Stimulated activated CD4-positive, alpha-beta T cell treated with anti-CD3 and anti-CD28 coated beads, Interleukin-12 subunit alpha, Interleukin-12 subunit beta, amount 100 ng/mL, for 48 hours (primary cell): ENCODE measurements at regions not wholly inside any gene's neighbourhood (a gene's known extent, or its start where the extent isn't known, plus 50 kb on each side); places are given as distances from the start of the nearest gene placed in this dataset.

Source experiments
- DNase-seq, 3 donors: peaks; one replicate each; pipeline ENCODE4 v3.0.0-alpha.2; 2020; ENCODE audit warnings: low read depth in 2 of 3, low spot score in 1 of 3

DNA sequence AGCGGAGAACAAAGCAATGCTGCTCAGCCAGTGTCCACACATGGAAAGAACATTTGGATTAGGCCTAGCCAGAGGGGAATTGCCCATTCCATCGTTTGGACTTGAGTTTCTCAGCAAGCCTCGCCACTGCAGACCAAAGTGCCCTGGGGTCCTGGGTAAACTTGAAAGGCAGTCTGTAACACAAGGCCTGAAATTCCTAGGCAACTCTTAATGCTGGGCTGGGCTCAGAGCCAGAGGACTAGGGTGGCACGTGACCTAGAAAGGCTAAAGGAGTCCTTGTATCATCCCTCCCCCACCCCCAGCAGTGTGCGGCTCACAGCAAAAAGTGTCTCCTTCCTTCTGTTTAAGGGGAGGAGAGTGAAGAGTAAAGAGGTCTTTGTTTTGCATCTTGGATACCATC lies 210.4 kb upstream of the ARX start:
- no peak for DNase-seq

DNA sequence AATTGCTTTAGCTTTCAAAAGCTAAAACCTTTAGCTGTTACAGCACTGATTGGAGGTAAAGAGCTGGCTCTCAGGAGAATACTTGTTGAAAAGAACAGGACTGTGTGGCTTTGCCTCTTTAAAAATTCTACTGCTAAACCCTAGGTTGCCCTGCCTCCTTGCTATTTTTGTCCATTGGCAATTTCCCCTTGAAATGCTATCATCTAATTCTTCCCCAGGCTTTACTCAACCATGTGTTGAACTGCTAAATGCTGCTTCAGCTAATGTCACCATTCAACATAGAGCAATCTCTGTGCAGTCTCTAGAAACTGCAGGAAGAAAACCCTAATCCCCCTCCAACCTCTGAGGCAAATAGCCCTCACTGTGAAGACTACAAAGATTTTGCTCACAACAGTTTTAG lies 203.7 kb upstream of the ARX start:
- no peak for DNase-seq

DNA sequence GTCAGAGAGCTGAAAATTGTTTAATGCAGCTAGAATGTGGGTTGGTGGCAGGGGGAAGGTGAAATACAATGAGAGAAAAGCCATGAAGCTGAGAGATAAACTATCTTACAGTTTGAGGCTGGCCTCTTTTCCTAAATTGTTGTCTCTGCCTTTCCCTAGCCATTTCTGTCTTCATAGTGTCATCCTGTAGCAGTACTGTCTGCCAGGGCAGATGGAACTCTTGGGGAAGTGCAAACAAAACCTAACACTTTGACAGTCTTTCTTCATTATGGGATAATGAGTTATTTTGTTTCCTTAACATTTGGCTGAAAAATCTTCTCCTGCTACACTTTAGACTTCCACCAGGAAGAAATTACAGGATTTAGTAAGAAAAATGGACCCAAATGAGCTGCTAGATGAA lies 197.8 kb upstream of the ARX start:
- DNase-seq, result no peak

DNA sequence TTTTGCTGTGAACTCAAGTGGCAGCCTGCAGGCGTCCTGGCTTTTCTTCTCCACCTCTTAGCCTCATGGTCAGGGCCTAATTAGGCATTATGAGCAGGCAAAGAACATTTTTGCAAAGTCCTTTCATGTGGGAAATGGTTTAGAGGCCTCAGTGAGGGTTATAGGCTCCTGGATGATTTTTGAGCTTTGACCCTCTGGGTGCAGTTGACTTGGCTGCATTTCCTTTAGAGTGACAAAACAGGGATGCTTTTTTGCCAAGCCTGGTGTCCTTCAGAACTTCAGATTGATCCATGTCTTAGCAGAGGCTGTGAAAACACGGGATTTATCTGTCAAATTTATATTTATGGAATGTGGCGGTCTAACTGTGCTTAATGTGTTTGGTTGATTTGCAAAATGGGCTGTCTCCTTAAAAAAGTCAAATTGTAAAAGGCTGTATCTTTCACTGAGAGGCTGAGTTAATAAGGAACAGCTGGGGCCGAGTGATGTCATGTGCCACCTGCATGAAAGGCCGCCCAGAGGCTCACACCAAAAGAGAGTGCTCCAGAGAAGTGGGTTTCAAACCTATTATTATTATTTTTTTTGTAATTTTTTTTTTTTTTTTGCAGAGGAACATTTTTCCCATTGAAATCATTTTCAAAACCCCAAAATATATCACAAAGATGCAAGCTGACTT lies 192.2 kb upstream of the ARX start:
- no peak for DNase-seq

DNA sequence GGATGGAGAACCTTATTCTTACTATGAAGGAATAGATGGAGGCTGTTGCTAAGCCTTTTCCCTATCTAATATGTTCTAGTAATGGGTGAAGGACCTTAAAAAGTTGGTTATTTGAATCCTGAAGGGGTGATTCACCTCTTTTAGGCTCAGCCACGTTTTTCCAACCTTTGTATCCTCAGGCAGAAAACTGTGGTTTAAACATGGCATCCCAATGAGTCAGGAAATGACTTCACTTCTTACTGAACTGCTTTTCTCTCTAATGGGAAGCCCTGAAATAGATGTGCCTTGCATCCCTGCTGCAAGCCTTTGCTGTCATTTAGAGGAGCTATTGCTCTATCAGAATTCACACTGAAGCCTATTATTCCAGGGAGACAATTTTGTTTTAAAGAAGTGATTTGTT lies 191.0 kb upstream of the ARX start:
- no peak for DNase-seq

DNA sequence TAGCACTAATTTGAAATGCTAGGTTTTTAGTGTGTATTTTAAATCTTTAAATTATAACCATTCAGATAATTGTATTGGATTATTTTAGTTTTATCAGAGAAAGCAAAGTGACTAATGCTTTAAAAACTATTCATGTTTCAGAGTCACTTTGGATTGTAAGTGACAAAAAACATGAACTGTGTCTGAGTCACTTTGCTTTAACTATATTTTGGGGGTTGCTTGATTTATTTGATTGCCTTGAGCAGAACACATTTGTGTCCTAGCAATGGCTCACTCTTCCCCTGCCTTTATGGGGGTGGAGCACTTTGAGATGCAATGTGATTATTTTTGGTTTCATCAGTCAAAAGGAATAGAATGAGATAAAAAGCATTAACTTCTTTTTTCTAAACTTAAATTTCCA lies 188.4 kb upstream of the ARX start:
- no peak for DNase-seq

DNA sequence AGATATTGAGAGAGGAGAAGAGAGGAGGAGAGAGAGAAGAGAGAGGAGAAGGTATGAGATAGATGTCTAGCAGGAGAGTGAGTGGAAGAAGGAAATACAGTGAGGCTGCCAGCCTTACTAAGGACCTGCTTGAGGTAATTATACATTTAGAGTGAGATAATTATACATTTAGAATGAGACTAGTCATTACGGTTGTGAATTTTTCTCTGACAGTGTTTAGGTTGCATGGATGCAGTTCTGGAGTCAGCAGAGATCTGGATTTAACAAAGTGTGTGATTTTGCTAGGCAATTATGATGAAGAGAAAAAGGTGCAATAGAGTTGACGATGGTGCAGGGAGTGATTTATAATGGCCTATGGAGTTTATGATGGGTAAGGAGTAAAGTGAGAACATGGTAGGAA lies 187.1 kb upstream of the ARX start:
- DNase-seq, result no peak

DNA sequence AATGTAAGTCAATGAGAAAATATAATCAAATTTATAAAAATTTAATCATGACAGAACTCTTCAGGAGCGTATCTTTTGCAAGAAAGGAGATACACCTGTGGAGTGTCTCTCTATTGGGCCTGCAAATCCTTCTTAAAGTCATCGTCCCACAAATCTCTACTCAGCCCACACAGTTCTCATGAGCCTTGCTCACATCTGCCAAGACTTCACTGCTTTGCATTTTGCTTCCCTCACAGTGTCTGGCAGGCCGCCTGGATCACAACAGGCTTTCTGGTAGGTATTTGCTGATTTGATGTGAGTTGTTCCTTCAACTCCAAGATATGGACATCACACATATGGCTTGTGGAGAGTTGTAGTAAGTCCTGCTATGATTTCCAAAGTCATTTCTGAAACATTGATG lies 183.1 kb upstream of the ARX start:
- no peak for DNase-seq

DNA sequence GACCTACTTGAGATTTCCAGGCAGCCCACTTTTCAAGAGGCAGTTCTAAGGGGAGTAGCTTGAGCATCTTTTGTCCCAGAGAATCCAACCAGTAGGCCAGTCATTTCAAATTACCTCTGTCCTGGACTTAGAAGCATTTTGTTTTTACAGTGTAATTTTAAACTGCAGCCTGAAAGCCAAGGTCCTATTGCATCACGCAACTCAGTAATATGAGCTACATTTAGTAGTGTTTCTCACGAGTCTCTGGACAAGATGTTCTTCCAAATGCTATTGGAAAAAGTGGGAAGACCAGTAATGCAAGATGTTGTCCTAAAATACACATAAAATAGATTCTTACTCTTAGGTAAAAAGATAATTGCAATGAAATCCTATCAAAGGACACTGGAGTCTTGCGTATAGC lies 182.5 kb upstream of the ARX start:
- no peak for DNase-seq

- DNase-seq, result no peak
Measured at GRCh38 chrX:25196221-25196620, 180.5 kb upstream of the ARX start.

GRCh38 chrX:25191403-25191802 lies 175.6 kb upstream of the ARX start:
- no peak for DNase-seq

DNA sequence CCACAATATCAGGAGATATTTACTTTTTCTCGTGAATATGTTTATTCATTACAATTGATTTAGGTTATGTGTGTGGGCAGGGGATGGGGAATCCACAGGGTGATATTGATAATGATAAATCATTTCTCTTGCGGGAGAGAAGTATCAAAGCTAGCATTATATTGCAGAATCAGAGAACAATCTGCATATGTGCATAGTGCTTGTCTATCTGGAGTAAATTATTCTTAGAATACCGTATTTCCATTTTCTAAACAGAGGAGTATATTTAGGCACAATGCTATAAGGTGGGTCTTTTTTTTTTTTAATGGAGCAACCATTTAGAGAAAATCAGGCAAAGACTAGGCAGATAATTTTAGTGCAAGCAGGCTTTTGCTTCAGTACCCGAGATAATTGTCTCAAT lies 166.0 kb upstream of the ARX start:
- no peak for DNase-seq

GRCh38 chrX:25180242-25180641 lies 164.5 kb upstream of the ARX start:
- no peak for DNase-seq

DNA sequence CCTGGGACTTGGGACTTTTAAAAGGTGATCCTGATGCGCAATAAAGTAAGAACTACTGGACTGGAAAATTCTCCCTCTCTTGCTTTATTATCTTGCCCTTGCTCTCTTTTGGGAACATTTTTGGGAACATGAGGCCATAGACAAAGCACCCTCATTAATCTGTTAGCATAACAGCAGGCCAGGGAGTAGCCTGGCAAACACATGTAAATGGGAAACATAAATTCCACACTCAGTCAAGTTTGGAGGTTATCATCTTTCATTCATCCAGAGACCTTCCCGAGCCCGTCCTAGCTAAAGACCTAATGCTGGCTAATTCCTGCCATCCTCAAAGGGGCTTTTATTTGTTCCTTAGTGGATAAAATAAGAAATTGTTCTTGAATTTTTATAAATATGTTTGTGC lies 162.8 kb upstream of the ARX start:
- no peak for DNase-seq

- no peak for DNase-seq
Measured at GRCh38 chrX:25175743-25176142, 160.0 kb upstream of the ARX start.

- no peak for DNase-seq
Measured at GRCh38 chrX:25175171-25175570, 159.4 kb upstream of the ARX start.

DNA sequence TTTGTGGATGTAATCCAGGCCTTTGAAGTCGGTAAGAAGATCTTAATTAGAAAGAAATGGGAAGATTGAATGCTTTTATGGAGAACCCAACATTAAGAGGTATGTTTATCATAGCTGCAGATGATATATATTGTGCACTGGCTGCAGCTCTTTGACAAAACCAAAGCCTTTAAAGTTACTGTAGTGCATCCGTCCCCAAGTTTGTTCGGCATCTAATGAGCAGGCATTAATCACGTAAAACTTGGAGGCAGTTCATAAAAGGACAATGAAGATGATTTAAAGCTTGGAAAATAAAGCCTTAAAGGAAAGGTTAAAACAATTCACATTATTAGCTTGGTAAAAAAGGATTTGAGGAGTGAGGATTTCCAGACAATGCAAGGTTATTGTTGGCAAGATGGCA lies 150.8 kb upstream of the ARX start:
- no peak for DNase-seq

GRCh38 chrX:25166145-25166544 lies 150.4 kb upstream of the ARX start:
- no peak for DNase-seq

DNA sequence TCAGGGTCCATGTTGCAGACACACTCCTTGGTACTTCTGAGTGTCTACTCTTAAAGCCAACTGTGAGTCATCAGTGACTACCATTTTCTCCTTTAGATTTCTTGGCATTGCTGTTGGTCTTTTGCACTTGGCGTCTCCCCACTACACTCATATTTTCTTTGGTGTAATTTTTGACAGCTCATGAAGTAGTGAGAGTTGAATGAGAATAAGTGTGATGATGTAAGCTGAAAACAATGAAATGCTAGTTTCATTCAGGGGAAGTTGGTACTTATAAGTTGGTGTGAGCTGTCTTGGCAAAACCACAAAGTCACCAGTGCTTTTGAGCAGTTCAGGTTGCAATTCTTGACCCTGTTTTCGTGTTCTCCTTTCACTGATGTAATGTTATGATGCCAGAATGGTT lies 142.9 kb upstream of the ARX start:
- DNase-seq, result no peak

GRCh38 chrX:25156832-25157231 lies 141.1 kb upstream of the ARX start:
- no peak for DNase-seq

GRCh38 chrX:25156323-25156722 lies 140.6 kb upstream of the ARX start:
- DNase-seq, result no peak

DNA sequence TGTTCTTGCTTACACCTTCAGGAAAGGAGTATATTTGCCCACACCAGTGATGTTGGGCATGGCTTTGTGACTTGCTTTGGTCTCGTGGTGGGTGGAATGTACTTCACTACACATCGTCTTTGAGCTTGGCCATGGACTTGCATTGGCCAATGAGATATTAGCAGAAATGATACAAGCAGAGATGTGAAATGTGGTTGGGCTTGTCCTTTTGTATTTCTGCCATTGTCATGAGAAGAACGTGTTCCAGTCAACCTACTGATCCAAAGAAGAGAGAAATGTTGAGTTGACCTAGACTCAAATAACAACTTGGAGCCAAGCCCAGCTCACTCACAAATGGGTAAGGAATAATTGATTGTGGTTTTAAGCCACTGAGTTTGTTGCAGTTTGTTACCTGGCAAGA lies 138.4 kb upstream of the ARX start:
- no peak for DNase-seq

- DNase-seq, result no peak
Measured at GRCh38 chrX:25151749-25152148, 136.0 kb upstream of the ARX start.
